ENCODE measurements at regions not wholly inside any gene's neighbourhood (a gene's known extent, or its start where the extent isn't known, plus 50 kb on each side); places are given as distances from the start of the nearest gene placed in this dataset.
A peak's percentile ranks its signal among the peaks of the same experiment; 100 is the strongest.

DNA sequence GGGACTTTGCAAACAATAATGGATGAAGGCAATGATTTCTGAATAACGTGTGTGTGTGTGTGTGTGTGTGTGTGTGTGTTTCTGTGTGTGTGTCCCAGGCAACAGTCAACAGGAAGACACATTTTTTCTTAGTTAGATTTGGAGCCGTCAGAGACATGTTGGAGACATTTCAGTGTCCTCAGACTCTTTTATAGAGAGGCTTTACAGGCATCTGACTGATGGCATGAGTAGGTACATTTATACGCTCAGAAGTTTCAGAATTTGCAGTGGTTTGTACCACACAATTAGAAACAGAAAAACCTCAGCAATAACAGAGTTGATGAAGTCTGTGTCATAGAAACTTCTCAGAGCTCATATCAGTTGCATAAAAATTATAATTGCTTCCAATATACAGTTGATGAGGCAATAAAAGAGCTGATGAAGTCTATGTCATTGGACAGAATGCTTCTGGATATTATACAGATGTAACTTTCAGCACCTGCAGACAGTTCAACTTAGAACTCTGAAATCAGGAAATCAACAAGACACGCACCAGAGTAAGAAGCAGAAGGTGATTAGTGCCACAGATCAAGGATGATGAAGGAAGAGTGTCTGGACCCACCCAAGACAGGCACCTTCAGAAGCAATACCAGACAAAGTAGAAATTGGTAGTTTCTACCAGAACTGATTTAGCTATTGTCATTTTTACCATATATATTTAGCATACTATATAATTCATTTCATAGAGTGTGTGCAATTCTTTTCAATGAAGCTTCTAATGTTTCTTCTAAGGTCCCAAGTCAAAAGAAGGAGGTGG is 104.5 kb upstream of the LYZL1 start:
- 83% methylated on average over 4 of the region's 4 CpGs for WGBS
- Histone ChIP-seq H3K4me1 (ENCODE audit: insufficient read depth) (no peaks in the 10 kb centered on the region), H3K4me3 (ENCODE audit: low read depth, low read length) (no peak overlapping the region), H3K27ac (ENCODE audit: low read depth) (no peak overlapping the region), H3K36me3 (ENCODE audit: insufficient read depth) (no peaks in the 10 kb centered on the region)
- no peak for DNase-seq (ENCODE audit: extremely low spot score)

DNA sequence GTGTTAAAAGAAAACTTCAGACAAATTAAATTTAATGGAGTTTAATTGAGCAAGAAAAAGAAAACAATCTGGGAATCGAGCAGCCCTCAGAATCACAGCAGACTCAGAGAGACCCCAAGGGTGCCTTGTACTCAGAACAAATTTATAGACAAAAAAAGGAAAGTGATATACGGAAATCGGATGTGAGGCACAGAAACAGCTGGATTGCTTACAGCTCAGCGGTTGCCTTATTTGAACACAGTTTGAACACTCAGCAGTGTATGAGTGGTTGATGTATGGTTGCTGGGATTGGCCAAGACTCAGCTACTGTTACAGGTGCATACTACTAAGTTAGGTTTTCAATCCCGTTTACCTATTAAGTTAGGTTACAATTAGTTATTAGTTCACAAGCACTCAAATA is 103.8 kb upstream of the LYZL1 start:
- Histone ChIP-seq H3K4me1 (ENCODE audit: insufficient read depth) (no peaks in the 10 kb centered on the region), H3K36me3 (ENCODE audit: insufficient read depth) (no peaks in the 10 kb centered on the region), H3K27ac (ENCODE audit: low read depth) (no peak overlapping the region), H3K4me3 (ENCODE audit: low read depth, low read length) (no peak overlapping the region)
- DNase-seq (ENCODE audit: extremely low spot score) = no peak
- 93% methylated on average over 5 of the region's 5 CpGs for WGBS

DNA sequence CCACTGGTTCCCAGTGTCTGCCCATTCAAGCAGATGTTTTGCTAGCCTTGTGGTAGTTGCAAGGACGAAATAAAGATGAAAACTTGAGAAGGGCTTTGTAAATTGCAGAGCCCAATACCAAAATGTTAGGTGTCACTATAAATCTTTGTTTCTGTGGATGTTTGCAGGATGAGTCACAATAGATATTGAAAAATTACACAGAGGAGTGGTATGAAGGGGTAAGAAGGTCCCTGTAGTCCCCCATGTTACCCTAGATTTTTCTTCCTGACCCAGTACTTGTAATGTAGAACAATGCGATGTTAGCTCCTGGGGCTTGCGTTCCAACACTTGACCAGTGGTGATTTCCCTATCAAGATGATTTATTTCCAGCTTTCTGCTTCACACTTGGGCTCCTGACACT is 102.6 kb upstream of the LYZL1 start:
- Histone ChIP-seq H3K4me1 (ENCODE audit: insufficient read depth) (no peaks in the 10 kb centered on the region), H3K36me3 (ENCODE audit: insufficient read depth) (no peaks in the 10 kb centered on the region), H3K4me3 (ENCODE audit: low read depth, low read length) (no peak overlapping the region), H3K27ac (ENCODE audit: low read depth) (no peak overlapping the region)
- DNase-seq (ENCODE audit: extremely low spot score) = no peak
- 91% methylated on average over 3 of the region's 3 CpGs for WGBS

DNA sequence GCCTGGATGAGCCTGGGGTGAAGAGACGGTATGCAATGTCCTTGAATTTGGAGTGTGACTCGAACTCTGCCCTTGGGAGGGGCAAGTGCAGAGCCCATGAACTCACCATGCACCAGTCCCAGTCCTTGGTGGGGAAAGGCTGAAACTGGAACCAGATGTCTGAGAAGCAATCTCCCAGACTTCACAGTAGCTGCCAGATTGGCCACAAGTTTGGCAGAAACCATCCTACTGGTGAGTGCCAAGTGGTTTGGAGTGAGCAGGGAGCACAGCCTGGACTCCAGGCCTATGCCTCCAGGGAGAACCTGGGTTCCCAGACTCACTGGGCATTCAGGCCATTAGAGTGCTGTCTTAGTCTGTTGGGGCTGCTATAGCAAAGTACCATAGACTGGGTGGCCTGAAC is 99.6 kb upstream of the LYZL1 start:
- no peak overlapping the region for H3K4me3 ChIP-seq (ENCODE audit: low read depth, low read length)
- H3K27ac ChIP-seq (ENCODE audit: low read depth) = no peak overlapping the region
- peaks cover 4% of the 10 kb centered on the region for H3K4me1 ChIP-seq (ENCODE audit: insufficient read depth)
- WGBS = 87% methylated on average over 2 of the region's 2 CpGs
- no peaks in the 10 kb centered on the region for H3K36me3 ChIP-seq (ENCODE audit: insufficient read depth)
- no peak for DNase-seq (ENCODE audit: extremely low spot score)

DNA sequence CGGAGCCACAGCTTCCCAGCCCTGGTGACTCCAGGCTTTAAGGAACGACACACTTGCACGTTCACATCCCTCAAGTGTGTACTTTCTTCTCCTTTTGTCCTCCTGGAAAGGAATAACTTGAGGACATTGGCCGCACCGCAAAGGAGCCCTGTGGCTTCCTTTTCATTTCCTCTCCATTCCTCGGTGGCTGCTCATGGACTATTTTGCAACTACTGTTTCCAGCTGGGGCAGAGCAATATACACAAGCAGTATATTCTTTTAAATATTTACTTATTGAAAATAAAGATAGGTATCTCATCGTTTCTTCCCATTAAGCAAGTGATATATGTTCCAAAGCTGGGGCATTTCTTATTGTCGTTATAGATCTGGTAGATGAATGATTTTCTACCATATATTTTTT is 97.2 kb upstream of the LYZL1 start:
- H3K4me3 ChIP-seq (ENCODE audit: low read depth, low read length) = no peak overlapping the region
- no peak for DNase-seq (ENCODE audit: extremely low spot score)
- 60% methylated on average over 8 of the region's 8 CpGs for WGBS

DNA sequence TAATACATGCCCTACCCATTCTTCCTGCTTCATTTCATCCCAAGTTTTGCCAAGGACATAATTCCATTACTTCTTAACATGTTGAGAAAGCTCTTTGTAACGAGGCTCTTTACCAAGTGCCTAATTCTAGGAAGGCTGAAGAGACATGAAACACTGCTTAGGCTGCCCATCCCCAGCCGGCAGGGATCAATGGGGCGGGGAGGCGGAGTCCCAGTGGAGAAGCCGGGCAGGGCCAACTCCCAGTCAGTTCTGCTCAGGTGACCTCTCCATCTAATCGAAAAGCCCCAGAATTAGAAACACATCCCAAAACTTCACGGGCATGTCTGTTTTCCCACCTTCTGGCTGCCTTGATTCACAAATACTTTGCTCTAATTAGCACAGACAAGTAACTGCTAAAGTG is 89.5 kb upstream of the LYZL1 start:
- no peak overlapping the region for H3K27ac ChIP-seq (ENCODE audit: low read depth)
- H3K36me3 ChIP-seq (ENCODE audit: insufficient read depth) = no peaks in the 10 kb centered on the region
- WGBS = 43% methylated on average over 7 of the region's 7 CpGs
- no peak overlapping the region for H3K4me3 ChIP-seq (ENCODE audit: low read depth, low read length)
- no peaks in the 10 kb centered on the region for H3K4me1 ChIP-seq (ENCODE audit: insufficient read depth)
- no peak for DNase-seq (ENCODE audit: extremely low spot score)

More for the DNA sequence above, 97.2 kb upstream of the LYZL1 start:
- Histone ChIP-seq H3K36me3 (ENCODE audit: insufficient read depth) (no peaks in the 10 kb centered on the region), H3K4me1 (ENCODE audit: insufficient read depth) (peaks cover 4% of the 10 kb centered on the region), H3K27ac (ENCODE audit: low read depth) (no peak overlapping the region)

DNA sequence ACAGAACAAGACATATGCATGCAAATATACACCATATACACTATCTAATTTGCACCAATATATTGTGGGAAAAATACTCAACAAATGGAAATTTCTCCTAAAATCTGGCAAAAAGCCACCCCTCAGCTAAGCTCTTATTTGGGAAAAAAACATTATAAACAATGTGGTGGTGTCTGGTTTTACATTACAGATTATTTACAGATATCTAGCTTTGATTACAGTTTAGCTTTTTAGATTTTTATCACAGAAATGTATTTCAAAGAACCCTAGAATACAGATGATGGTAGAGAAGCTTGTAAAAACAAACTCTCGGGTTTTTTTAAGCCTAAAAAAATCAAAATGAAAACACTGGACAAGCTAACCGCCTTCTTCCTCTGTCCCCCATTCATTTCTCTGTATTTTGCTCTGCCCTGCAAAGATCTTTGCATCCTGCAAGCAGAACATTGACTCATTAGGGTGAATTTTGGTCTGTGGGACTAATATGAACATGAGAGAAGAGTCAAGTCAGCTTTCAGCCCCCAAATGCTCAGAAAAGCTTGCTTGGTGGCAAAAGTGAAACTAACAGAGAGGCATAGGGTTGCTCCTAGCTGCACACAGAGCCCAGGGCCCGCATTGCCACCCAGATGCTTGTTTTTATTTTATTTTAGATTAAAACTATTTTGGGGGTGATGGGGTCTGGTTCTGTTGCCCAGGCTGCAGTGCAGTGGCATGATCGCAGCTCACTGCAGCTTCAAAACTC is 88.8 kb upstream of the LYZL1 start:
- no peaks in the 10 kb centered on the region for H3K36me3 ChIP-seq (ENCODE audit: insufficient read depth)
- 66% methylated on average over 4 of the region's 4 CpGs for WGBS
- no peak overlapping the region for H3K4me3 ChIP-seq (ENCODE audit: low read depth, low read length)
- DNase-seq (ENCODE audit: extremely low spot score) = no peak
- no peaks in the 10 kb centered on the region for H3K4me1 ChIP-seq (ENCODE audit: insufficient read depth)
- no peak overlapping the region for H3K27ac ChIP-seq (ENCODE audit: low read depth)

DNA sequence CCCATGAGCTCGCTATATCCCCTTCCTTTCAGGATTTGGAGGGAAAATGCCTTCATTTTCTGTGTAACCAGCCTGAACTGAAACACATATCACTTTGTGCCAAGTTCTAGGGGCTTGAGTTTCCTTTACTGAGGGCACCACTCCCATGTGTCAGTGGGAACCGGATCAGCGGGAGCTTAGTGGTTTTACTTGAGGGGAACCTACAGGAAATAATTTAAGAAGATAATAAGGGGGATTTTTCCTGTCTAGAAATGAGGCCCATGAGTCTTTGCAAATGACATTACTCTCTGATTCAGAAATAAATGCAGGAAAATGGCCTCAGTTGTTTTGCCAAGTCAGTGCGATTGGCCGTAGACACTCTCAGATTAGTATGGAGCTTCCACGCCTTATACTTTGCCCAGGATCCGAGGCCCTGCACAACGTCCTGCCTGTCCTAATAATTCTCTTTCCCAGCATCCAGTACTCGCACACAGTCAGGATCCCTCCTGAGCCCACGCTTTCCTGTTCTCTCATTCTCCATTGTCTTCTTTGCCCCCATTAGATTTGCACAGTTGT is 86.4 kb upstream of the LYZL1 start:
- Histone ChIP-seq H3K4me1 (ENCODE audit: insufficient read depth) (no peaks in the 10 kb centered on the region), H3K36me3 (ENCODE audit: insufficient read depth) (no peaks in the 10 kb centered on the region), H3K27ac (ENCODE audit: low read depth) (no peak overlapping the region), H3K4me3 (ENCODE audit: low read depth, low read length) (no peak overlapping the region)
- DNase-seq (ENCODE audit: extremely low spot score) = no peak
- 76% methylated on average over 10 of the region's 10 CpGs for WGBS

DNA sequence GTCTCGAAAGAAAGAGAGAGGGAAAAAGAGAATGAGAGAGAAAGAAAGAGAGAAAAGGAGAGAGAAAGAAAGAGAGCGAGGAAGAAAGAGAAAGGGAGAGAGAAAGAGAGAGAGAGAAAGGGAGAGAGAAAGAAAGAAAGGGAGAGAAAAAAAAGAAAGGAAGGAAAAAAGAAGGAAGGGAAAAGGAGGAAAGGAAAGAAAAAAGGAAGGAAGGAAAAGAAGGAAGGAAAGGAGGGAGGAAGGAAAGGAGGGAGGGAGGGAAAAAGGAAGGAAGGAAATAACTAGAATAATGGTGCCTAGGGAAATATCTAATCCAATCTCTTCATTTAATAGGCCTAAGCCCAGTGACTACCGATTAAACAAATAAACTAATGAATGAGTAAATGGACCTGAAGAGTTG is 85.4 kb upstream of the LYZL1 start:
- H3K27ac ChIP-seq (ENCODE audit: low read depth) = no peak overlapping the region
- 95% methylated on average over 3 of the region's 3 CpGs for WGBS
- H3K36me3 ChIP-seq (ENCODE audit: insufficient read depth) = no peaks in the 10 kb centered on the region
- DNase-seq (ENCODE audit: extremely low spot score) = no peak
- no peak overlapping the region for H3K4me3 ChIP-seq (ENCODE audit: low read depth, low read length)
- no peaks in the 10 kb centered on the region for H3K4me1 ChIP-seq (ENCODE audit: insufficient read depth)

DNA sequence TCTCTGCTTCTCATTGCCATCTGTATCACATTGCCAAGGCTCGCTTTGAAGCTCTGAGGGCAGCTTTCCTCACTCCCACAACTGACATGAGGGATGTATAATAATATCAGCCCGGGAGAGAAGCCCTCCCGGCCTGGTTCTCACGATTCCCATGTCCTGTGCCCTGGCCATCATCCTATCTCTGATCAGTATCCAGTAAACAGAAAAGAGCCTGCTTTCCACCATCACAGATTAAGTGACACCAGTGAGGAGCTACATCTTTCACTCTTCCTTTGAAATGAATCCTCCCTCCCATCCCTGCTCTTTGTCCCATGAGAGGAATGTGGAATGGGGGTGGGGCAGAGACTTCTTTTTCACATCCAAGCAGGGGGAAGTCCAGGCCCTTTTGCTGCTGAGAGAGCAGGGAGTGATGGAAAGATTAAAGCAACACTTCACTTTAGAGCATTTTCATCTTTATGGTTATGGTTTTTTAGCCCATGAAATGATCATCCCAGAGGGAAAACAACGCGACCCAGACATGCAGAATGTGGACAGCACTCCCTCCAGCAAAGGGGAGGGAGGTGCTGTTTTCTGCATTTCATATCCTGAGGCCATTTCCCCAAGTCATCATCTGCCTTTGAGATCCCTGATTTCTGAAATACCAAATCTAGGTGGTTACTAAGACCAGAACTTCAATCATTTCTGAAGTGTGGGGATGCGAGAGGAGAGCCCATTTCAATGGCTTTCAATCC is 84.6 kb upstream of the LYZL1 start:
- H3K27ac ChIP-seq (ENCODE audit: low read depth) = no peak overlapping the region
- DNase-seq (ENCODE audit: extremely low spot score) = peak; percentile 33
- H3K36me3 ChIP-seq (ENCODE audit: insufficient read depth) = no peaks in the 10 kb centered on the region
- H3K4me3 ChIP-seq (ENCODE audit: low read depth, low read length) = no peak overlapping the region
- H3K4me1 ChIP-seq (ENCODE audit: insufficient read depth) = no peaks in the 10 kb centered on the region
- 68% methylated on average over 7 of the region's 7 CpGs for WGBS

DNA sequence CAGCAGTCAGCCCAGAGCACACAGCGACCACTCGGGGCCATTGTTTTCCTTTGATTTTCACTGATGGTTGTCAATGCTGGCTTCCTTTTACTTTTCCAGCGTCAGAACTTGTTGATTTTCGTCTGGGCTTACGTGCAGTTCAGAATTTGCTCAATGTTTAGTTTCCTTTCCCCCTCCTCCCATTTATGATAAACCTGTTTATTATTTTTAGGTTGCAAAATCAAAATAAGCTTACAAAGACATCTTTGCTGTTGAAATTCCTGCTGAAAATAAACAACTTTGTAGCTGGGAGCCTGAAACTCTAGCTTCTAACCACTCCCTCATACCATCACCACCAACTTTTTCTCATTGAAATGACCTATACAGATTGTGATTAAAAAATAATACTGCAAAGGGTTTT is 83.1 kb upstream of the LYZL1 start:
- Histone ChIP-seq H3K36me3 (ENCODE audit: insufficient read depth) (no peaks in the 10 kb centered on the region), H3K27ac (ENCODE audit: low read depth) (no peak overlapping the region), H3K4me3 (ENCODE audit: low read depth, low read length) (no peak overlapping the region), H3K4me1 (ENCODE audit: insufficient read depth) (no peaks in the 10 kb centered on the region)
- WGBS = 56% methylated on average over 5 of the region's 5 CpGs
- DNase-seq (ENCODE audit: extremely low spot score) = no peak

DNA sequence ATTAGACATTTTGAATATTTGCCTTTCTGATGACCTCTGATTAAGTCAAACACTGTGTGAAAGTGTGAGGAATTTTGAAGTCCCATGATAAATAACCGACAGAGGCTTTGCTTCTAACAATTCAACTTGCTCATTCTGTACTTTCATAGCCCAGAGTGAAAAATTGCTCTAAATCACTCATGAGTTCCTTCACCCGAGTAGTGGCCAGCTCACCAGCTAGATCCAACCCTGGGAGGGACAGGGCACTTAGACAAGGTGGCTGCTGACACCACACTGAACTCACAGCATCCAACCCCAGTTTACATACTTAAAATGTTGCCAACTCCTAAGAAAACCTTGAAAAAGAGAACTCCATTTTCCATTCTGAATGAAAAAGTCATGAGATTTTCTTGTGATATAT is 80.0 kb upstream of the LYZL1 start:
- no peaks in the 10 kb centered on the region for H3K4me1 ChIP-seq (ENCODE audit: insufficient read depth)
- H3K27ac ChIP-seq (ENCODE audit: low read depth) = no peak overlapping the region
- H3K36me3 ChIP-seq (ENCODE audit: insufficient read depth) = no peaks in the 10 kb centered on the region
- 81% methylated on average over 2 of the region's 2 CpGs for WGBS
- no peak overlapping the region for H3K4me3 ChIP-seq (ENCODE audit: low read depth, low read length)
- no peak for DNase-seq (ENCODE audit: extremely low spot score)

DNA sequence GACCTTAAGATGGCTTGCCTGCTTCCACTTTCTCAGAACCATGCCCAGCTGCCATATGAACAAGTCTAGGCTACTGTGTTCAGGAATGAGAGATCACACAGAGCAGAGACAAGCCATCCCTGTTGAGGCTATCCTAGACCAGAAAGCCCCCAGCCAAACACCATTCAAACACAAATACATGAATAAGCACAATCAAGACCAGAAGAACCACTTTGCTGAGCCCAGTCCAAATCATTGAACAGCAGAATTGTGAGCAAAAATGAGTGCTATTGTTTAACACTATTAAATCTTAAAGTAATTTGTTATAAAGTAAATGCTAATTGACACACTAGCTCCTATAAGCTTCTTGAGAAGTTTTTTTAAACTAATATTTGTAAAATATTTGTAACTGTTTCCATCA is 79.0 kb upstream of the LYZL1 start:
- Histone ChIP-seq H3K4me1 (ENCODE audit: insufficient read depth) (no peaks in the 10 kb centered on the region), H3K4me3 (ENCODE audit: low read depth, low read length) (no peak overlapping the region)

More for the DNA sequence above, 79.0 kb upstream of the LYZL1 start:
- no peak for DNase-seq (ENCODE audit: extremely low spot score)
- Histone ChIP-seq H3K27ac (ENCODE audit: low read depth) (no peak overlapping the region), H3K36me3 (ENCODE audit: insufficient read depth) (no peaks in the 10 kb centered on the region)

Measured in urinary bladder (tissue), 3 donors.